ENCODE measurements at regions not wholly inside any gene's neighbourhood (a gene's known extent, or its start where the extent isn't known, plus 50 kb on each side); places are given as distances from the start of the nearest gene placed in this dataset.
A peak's percentile ranks its signal among the peaks of the same experiment; 100 is the strongest.

GRCh38 chr1:201653233-201653632 is 114.3 kb downstream of the NAV1 start:
- no peak overlapping the region for H3K4me3 Mint-ChIP-seq
- ATAC-seq (no peak), DNase-seq (ENCODE audit: low spot score) (peak; percentile 46)
- H2AFZ ChIP-seq: no peak overlapping the region
- peaks cover 53% of the 10 kb centered on the region for H3K4me1 Mint-ChIP-seq
- H3K27me3 Mint-ChIP-seq (ENCODE audit: insufficient read depth, low read depth, poor library complexity): peaks cover 22% of the 10 kb centered on the region
- H3K9me2 ChIP-seq (ENCODE audit: insufficient read depth): no peaks in the 10 kb centered on the region
- peaks cover 30% of the 10 kb centered on the region for H3K79me2 ChIP-seq (replicated peaks; ENCODE audit: insufficient read depth)
- no peaks in the 10 kb centered on the region for H3K36me3 Mint-ChIP-seq (ENCODE audit: low read depth)
- no peak overlapping the region for H3K4me2 ChIP-seq
- H3K27ac Mint-ChIP-seq: no peak overlapping the region
- no peak overlapping the region for H3K4me3 ChIP-seq
- peaks cover 39% of the 10 kb centered on the region for H3K4me1 ChIP-seq (ENCODE audit: insufficient read depth)
- peaks cover 12% of the 10 kb centered on the region; the same call in 1 of the 2 replicates for H4K20me1 ChIP-seq (replicated peaks; ENCODE audit: insufficient read depth)
- no peak overlapping the region for H3K27ac ChIP-seq (ENCODE audit: low read depth)
- H3F3A ChIP-seq (replicated peaks; ENCODE audit: low read depth): no peaks in the 10 kb centered on the region
- no peak for TF ChIP-seq ZNF462 (CRISPR knock-in tag; IDR thresholded peaks at IDR 0.05)
- TF ChIP-seq EZH2 (IDR thresholded peaks at IDR 0.05; ENCODE audit: low read depth, unreplicated experiment): no peak
- no peak for TF ChIP-seq POLR2AphosphoS5 (IDR thresholded peaks at IDR 0.05; ENCODE audit: low read depth)
- no peak for TF ChIP-seq EZH2phosphoT487 (IDR thresholded peaks at IDR 0.05; ENCODE audit: unreplicated experiment)
- TF ChIP-seq, protein P1, sequence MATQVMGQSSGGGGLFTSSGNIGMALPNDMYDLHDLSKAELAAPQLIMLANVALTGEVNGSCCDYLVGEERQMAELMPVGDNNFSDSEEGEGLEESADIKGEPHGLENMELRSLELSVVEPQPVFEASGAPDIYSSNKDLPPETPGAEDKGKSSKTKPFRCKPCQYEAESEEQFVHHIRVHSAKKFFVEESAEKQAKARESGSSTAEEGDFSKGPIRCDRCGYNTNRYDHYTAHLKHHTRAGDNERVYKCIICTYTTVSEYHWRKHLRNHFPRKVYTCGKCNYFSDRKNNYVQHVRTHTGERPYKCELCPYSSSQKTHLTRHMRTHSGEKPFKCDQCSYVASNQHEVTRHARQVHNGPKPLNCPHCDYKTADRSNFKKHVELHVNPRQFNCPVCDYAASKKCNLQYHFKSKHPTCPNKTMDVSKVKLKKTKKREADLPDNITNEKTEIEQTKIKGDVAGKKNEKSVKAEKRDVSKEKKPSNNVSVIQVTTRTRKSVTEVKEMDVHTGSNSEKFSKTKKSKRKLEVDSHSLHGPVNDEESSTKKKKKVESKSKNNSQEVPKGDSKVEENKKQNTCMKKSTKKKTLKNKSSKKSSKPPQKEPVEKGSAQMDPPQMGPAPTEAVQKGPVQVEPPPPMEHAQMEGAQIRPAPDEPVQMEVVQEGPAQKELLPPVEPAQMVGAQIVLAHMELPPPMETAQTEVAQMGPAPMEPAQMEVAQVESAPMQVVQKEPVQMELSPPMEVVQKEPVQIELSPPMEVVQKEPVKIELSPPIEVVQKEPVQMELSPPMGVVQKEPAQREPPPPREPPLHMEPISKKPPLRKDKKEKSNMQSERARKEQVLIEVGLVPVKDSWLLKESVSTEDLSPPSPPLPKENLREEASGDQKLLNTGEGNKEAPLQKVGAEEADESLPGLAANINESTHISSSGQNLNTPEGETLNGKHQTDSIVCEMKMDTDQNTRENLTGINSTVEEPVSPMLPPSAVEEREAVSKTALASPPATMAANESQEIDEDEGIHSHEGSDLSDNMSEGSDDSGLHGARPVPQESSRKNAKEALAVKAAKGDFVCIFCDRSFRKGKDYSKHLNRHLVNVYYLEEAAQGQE (IDR thresholded peaks at IDR 0.05; ENCODE audit: unreplicated experiment): no peak
- TF ChIP-seq ZNF331 (CRISPR knock-in tag; IDR thresholded peaks at IDR 0.05; ENCODE audit: low read depth): no peak
- no peak for TF ChIP-seq CTCF (conservative IDR thresholded peaks at IDR 0.05; ENCODE audit: low read depth in 2 of 2)
- TF ChIP-seq ETS1 (IDR thresholded peaks at IDR 0.05): no peak
- TF ChIP-seq JUNB (IDR thresholded peaks at IDR 0.05; ENCODE audit: unreplicated experiment): no peak
- no peak for TF ChIP-seq NANOG (IDR thresholded peaks at IDR 0.05; ENCODE audit: borderline replicate concordance)
- TF ChIP-seq STAT1 (IDR thresholded peaks at IDR 0.05; ENCODE audit: unreplicated experiment): no peak
- TF ChIP-seq CREB1 (CRISPR knock-in tag; IDR thresholded peaks at IDR 0.05; ENCODE audit: low read depth): no peak
- H3K9me3 Mint-ChIP-seq: no peaks in the 10 kb centered on the region
- H3K36me3 ChIP-seq (ENCODE audit: insufficient read depth): no peaks in the 10 kb centered on the region
- H3K27me3 ChIP-seq (ENCODE audit: insufficient read depth): peaks cover 25% of the 10 kb centered on the region
